ENCODE measurements at regions not wholly inside any gene's neighbourhood (a gene's known extent, or its start where the extent isn't known, plus 50 kb on each side); places are given as distances from the start of the nearest gene placed in this dataset.

DNA sequence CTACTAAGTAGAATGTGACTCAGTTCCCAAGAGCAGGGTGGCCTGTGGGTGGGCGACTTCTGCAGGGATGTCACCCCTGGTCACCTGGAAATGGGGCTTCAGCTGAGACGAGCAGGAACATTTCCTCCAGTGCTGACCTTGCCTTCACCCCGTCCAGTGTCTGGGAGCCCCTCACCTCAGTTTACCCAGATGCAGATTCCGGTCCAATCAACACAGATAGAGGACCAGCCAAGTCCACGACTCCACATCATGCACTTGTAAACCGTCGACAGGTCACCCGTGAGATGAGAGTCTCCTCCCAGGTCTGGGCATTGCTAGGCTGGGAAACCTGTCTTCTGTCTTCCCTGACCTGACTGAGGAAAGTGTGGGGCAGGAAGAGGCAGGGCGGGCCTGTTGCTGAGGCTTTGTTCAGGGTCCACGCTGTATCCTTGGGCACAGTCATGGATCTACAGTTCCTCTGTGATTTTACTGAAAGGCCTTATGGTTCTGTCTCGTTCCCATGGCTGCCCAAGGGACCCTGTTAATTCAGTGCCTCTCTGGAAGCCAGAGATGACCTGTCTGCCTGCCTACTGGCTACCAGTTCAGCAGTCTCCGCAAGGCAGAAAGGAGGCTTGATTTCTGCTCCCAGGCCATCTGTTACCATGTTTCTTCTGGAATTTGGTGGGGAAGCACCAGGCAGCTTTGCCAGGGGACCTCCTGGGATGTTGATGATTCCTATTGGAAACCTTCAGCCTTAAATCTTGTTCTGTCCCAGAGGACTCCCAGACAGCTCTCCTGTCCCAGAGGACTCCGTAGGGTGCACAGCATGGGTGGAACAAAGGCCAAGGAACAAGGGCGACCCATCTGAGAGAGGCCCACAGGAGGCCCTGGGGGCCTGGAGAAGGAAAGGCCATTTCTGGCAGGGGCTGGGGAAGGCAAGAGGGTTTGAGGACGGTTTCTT lies 288.5 kb upstream of the RTL1 start:
- no peak overlapping the region for H3K9ac ChIP-seq
- H3K4me3 ChIP-seq = no peak overlapping the region
- H3K36me3 ChIP-seq = no peaks in the 10 kb centered on the region
- H3K9me3 ChIP-seq = no peaks in the 10 kb centered on the region
- no peak overlapping the region for H3K27ac ChIP-seq
- H3K4me1 ChIP-seq = peaks cover 57% of the 10 kb centered on the region
- H4K20me1 ChIP-seq = no peaks in the 10 kb centered on the region
- peak overlapping the region; percentile 29; the same call in 1 of the 2 replicates for H3K4me2 ChIP-seq
- no peaks in the 10 kb centered on the region for H3K27me3 ChIP-seq
- no peak for TF ChIP-seq Cebpa-rat (IDR thresholded peaks at IDR 0.05)

GRCh38 chr14:101192661-101193000 lies 289.1 kb upstream of the RTL1 start:
- H3K4me2 ChIP-seq = peak overlapping the region; percentile 29
- H3K27ac ChIP-seq = no peak overlapping the region
- H3K4me3 ChIP-seq = no peak overlapping the region
- H4K20me1 ChIP-seq = no peaks in the 10 kb centered on the region
- H3K9ac ChIP-seq = no peak overlapping the region
- H3K9me3 ChIP-seq = no peaks in the 10 kb centered on the region
- peaks cover 52% of the 10 kb centered on the region for H3K4me1 ChIP-seq
- no peaks in the 10 kb centered on the region for H3K27me3 ChIP-seq
- no peaks in the 10 kb centered on the region for H3K36me3 ChIP-seq
- no peak for TF ChIP-seq Cebpa-rat (IDR thresholded peaks at IDR 0.05)

DNA sequence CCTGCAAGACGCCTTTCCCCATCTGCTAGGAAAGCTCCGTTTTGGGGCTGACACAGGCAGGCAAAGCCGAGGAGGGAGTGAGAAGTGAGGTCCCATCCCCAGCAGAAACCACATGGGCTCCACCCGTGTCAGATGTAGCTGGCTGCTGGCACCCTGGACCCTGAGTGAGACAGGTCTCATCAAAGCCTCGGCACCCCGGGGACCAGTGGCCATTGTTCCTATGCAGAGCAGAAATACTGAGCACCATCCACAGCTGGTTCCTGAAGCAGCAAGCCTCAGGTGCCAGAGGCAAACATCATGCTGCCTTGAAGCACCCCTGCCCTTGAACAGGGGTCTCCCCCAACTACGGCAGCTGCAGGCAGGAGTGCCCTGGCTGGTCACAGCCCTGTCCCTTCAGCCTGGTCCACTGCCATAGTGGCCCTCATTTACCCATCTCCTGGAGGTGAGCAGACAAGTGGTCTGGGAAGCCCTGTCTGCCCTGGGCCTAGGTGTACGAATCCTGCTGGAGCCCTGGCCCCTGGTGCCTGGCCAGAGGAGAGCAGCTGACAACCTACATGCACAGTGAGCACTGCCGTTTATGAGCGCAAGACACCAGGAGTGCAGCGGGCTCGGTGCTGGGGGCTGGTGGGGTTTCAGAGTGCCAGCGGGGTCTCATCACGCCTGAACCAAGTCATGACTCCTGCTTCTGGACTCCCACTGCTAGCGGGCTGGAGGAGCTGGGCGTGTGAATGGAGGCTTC lies 289.8 kb upstream of the RTL1 start:
- Histone ChIP-seq H3K9ac (no peak overlapping the region), H3K4me3 (no peak overlapping the region), H3K27me3 (no peaks in the 10 kb centered on the region), H3K9me3 (no peaks in the 10 kb centered on the region), H3K36me3 (no peaks in the 10 kb centered on the region), H4K20me1 (no peaks in the 10 kb centered on the region), H3K27ac (no peak overlapping the region), H3K4me2 (peak overlapping the region; percentile 29), H3K4me1 (peaks cover 46% of the 10 kb centered on the region)
- TF ChIP-seq Cebpa-rat (IDR thresholded peaks at IDR 0.05) = no peak

GRCh38 chr14:101193845-101194372 lies 290.4 kb upstream of the RTL1 start:
- Histone ChIP-seq H4K20me1 (no peaks in the 10 kb centered on the region), H3K9ac (no peak overlapping the region), H3K4me2 (peak overlapping the region; percentile 29; the same call in 1 of the 2 replicates), H3K4me3 (no peak overlapping the region), H3K4me1 (peaks cover 40% of the 10 kb centered on the region), H3K36me3 (no peaks in the 10 kb centered on the region), H3K27me3 (no peaks in the 10 kb centered on the region), H3K9me3 (no peaks in the 10 kb centered on the region), H3K27ac (no peak overlapping the region)
- no peak for TF ChIP-seq Cebpa-rat (IDR thresholded peaks at IDR 0.05)

DNA sequence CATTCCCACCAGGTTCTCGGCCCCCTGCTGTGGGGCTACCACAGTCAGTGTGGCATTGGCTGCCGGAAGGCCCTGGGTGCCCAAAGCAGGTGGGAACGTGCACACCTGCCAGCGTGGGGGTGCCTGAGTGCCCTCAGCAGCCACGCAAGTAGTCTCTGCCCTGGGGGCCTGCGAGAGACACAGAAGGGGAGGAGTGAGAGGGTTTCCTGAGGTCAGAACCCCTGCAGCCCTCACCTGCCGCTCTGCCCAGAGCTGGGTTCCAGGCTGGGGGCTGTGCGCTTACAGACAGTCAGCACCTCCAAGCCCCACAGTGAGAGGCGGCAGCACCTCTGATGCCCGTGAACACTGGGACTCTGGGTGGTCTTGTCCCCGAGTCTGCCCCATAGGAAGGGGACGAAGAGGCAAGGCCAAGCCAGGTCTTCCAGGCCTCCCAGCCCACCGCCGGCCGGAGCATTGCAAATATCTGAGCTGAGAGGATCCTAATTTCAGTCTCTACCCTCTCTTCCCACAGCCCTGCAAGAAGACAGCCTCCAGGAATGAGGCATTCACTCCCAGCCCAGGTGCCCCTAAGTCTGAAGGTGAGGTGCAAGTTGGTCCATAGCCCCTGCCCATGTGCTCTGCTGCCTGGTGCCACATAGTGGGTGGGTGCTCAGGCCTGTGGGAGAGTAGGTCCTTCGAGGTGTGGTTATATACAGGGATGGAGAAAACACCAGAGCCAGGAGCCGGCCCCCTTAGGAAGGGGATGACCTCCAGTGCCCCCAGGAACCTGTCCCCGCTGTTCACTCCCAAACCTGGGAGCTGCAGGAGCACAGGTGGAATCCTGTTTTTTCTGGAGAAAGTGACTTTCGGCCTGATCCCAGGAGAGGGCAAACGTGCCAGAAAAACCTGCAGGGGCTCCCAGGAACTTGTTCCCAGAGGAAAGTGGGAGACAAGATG lies 291.1 kb upstream of the RTL1 start:
- no peak for TF ChIP-seq Cebpa-rat (IDR thresholded peaks at IDR 0.05)
- H3K27ac ChIP-seq = no peak overlapping the region

GRCh38 chr14:101195309-101195901 lies 291.9 kb upstream of the RTL1 start:
- Histone ChIP-seq H3K9me3 (no peaks in the 10 kb centered on the region), H3K4me2 (no peak overlapping the region), H3K9ac (no peak overlapping the region), H3K4me3 (no peak overlapping the region), H3K27me3 (no peaks in the 10 kb centered on the region), H3K36me3 (no peaks in the 10 kb centered on the region), H4K20me1 (no peaks in the 10 kb centered on the region), H3K4me1 (peaks cover 26% of the 10 kb centered on the region), H3K27ac (no peak overlapping the region)
- no peak for TF ChIP-seq Cebpa-rat (IDR thresholded peaks at IDR 0.05)

More for the DNA sequence above, 291.1 kb upstream of the RTL1 start:
- no peaks in the 10 kb centered on the region for H3K36me3 ChIP-seq
- no peaks in the 10 kb centered on the region for H3K27me3 ChIP-seq
- H3K4me2 ChIP-seq = peak overlapping the region; percentile 29; the same call in 1 of the 2 replicates
- no peak overlapping the region for H3K9ac ChIP-seq
- H3K4me3 ChIP-seq = no peak overlapping the region
- H3K4me1 ChIP-seq = peaks cover 32% of the 10 kb centered on the region
- no peaks in the 10 kb centered on the region for H3K9me3 ChIP-seq
- H4K20me1 ChIP-seq = no peaks in the 10 kb centered on the region

DNA sequence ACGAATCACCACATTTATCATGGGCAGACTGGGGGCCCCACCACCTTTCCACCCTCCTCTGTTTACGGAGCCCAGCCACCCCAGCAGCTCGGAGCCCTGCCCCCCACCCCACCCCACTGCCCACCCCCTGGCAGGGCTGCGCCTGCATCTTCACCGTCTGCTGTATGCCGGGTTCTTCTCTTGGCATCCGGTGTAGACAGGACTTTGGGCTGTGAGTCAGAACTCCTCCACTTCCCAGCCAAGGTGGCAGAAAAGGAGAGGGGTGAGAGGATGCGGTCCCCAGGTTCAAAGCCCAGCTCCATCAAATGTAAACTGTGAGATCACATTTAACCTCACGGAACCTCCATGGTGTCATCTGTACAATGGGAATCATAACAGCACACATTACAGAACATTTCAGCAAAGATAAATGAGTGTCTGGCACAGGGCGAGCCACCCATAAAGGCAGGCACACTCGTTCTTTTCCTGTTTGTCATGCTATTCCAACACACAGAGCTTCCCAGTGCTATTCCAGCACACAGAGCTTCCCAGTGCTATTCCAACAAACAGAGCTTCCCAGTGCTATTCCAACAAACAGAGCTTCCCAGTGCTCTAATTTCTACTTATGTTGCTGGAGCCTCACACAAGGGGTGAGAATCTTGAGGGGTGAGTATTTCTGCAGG lies 292.7 kb upstream of the RTL1 start:
- H3K4me3 ChIP-seq = no peak overlapping the region
- no peak overlapping the region for H3K27ac ChIP-seq
- no peaks in the 10 kb centered on the region for H3K27me3 ChIP-seq
- no peak overlapping the region for H3K9ac ChIP-seq
- TF ChIP-seq Cebpa-rat (IDR thresholded peaks at IDR 0.05) = no peak
- no peak overlapping the region for H3K4me2 ChIP-seq
- no peaks in the 10 kb centered on the region for H3K9me3 ChIP-seq
- no peaks in the 10 kb centered on the region for H4K20me1 ChIP-seq
- H3K36me3 ChIP-seq = no peaks in the 10 kb centered on the region
- H3K4me1 ChIP-seq = peaks cover 26% of the 10 kb centered on the region

DNA sequence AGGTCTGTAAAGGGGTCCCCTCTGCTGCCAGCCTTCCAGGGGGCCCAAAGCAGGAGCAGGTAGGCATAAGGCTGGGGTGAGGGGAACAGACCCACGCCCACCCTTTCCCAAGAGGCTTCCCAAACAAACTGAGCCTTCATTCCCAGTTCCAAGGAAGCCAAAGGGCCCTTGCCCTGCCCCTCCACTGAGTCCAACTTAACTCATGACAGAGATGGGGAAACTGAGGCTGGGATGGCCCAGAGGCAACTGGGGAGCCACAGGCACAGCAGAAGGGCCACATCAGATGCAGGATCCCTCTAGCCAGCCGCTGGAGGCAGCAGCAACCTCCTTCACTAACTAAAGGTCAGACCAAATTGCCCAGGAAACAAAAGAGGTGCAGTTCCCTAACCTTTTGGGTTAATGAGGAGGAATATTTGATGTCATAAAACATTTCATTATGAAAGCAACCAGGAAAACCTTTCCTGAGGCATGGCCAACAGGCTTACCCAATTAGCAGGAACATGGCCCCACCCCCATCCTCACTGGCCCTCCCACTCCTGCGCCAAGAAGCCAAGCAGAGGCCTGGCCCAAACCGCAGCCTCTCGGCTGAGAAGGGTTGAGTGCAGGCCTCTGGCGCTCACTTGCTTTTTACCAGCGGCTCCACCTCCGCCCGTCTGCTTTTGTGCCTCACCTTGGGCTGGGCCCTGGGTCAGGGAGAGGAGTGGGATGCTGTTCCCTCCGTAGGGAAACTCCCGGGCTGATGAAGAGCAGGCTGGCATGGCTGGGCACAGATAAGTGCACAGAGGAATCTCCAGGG lies 293.5 kb upstream of the RTL1 start:
- no peak overlapping the region for H3K9ac ChIP-seq
- H3K4me2 ChIP-seq = no peak overlapping the region
- no peaks in the 10 kb centered on the region for H3K27me3 ChIP-seq
- no peaks in the 10 kb centered on the region for H3K36me3 ChIP-seq
- H4K20me1 ChIP-seq = no peaks in the 10 kb centered on the region
- TF ChIP-seq Cebpa-rat (IDR thresholded peaks at IDR 0.05) = no peak
- H3K4me1 ChIP-seq = peaks cover 24% of the 10 kb centered on the region
- no peaks in the 10 kb centered on the region for H3K9me3 ChIP-seq
- no peak overlapping the region for H3K4me3 ChIP-seq
- no peak overlapping the region for H3K27ac ChIP-seq
